HCT116 (cell line): ENCODE measurements at regions not wholly inside any gene's neighbourhood (a gene's known extent, or its start where the extent isn't known, plus 50 kb on each side); places are given as distances from the start of the nearest gene placed in this dataset.
A peak's percentile ranks its signal among the peaks of the same experiment; 100 is the strongest.

Experiments used
- CEBPB ChIP-seq: IDR thresholded peaks from 2 replicates; pipeline ENCODE4 v1.6.1; 2012; ENCODE audit warnings: low read depth
- EGR1 ChIP-seq: IDR thresholded peaks from 2 replicates; pipeline ENCODE4 v1.6.1; 2012; ENCODE audit warnings: low read depth
- ELF1 ChIP-seq: IDR thresholded peaks from 2 replicates; pipeline ENCODE4 v1.6.1; 2012; ENCODE audit warnings: low read depth, borderline replicate concordance
- EZH2phosphoT487 ChIP-seq: fragments of 200-600 bp; IDR thresholded peaks from 2 replicates; pipeline ENCODE4 v1.6.1; 2018; ENCODE audit warnings: antibody characterized with exemption, borderline replicate concordance
- POLR2A ChIP-seq: IDR thresholded peaks from 2 replicates; pipeline ENCODE4 v1.7.0; 2011; ENCODE audit warnings: borderline replicate concordance; ENCODE audit not compliant: insufficient read depth, insufficient read length; ENCODE audit errors: extremely low read depth
- POLR2AphosphoS5 ChIP-seq: IDR thresholded peaks from 2 replicates; pipeline ENCODE4 v1.6.1; 2011; ENCODE audit warnings: mild to moderate bottlenecking, low read depth, low read length, moderate library complexity
- RAD21 ChIP-seq: IDR thresholded peaks from 2 replicates; pipeline ENCODE4 v1.6.1; 2012; ENCODE audit warnings: low read depth, mild to moderate bottlenecking
- SIN3A ChIP-seq: IDR thresholded peaks from 2 replicates; pipeline ENCODE4 v1.6.1; 2012; ENCODE audit warnings: low read depth
- TF ChIP-seq, protein P1 (sequence below), 3 experiments: fragments of 200-600 bp in 1 of 3; sonication (generic) in 1 of 3; IDR thresholded peaks in 2 of 3; conservative IDR thresholded peaks in 1 of 3; 2 replicates each; pipeline ENCODE4 v1.5.1; 2012 to 2017; ENCODE audit warnings: low read depth in 2 of 3, low read length in 2 of 3, antibody characterized with exemption in 1 of 3, borderline replicate concordance in 1 of 3, control low read depth in 1 of 3, mild to moderate bottlenecking in 1 of 3, mixed read lengths in 1 of 3, mixed run types in 1 of 3, moderate library complexity in 1 of 3; ENCODE audit not compliant: insufficient read depth in 1 of 3
- TF ChIP-seq, protein P2 (sequence below): IDR thresholded peaks from 2 replicates; pipeline ENCODE4 v1.6.1; 2012
- TF ChIP-seq, protein P3 (sequence below): IDR thresholded peaks from 2 replicates; pipeline ENCODE4 v1.6.1; 2012

DNA sequence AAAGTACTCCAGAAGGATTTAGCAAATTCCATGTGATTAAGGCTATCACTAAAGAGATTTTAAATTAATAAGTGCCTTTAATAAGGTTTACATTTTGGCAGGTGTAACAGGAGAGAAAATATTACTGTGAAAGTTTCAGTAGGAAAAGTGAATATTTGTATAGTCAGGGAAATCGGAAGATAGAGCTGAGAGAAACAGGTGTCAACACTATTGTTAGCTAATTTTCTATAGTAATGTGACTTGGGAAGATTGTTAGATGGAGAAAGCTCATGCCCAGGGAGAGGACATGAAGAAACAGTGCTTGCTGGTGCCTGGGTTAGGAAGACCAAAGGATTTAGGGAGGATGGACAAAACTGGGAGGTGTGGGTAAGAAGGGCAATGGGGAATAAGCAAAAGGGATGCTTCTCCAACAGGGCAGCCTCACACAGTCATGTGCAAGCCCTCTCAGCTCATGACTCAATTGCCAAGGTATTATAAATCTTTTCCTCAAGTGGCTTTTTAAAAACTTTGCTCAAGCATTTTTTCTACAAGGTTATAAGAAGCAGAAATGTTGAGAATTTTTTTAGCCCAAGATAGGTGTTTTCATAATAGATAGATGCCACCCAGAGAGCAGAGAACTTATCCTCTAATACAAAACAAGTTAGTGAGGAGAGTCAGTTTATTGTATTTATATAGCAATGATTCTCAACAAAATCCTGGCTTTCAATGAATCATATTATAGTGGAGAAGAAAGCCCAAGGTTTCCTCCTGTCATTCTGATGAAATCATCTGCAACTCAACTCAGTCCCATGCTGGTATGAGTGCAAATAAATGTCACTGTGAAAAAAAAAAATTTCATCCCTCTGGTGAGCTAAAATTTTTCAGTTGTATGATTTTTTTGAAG lies 325.2 kb upstream of the NT5E start:
- TF ChIP-seq, protein P1, sequence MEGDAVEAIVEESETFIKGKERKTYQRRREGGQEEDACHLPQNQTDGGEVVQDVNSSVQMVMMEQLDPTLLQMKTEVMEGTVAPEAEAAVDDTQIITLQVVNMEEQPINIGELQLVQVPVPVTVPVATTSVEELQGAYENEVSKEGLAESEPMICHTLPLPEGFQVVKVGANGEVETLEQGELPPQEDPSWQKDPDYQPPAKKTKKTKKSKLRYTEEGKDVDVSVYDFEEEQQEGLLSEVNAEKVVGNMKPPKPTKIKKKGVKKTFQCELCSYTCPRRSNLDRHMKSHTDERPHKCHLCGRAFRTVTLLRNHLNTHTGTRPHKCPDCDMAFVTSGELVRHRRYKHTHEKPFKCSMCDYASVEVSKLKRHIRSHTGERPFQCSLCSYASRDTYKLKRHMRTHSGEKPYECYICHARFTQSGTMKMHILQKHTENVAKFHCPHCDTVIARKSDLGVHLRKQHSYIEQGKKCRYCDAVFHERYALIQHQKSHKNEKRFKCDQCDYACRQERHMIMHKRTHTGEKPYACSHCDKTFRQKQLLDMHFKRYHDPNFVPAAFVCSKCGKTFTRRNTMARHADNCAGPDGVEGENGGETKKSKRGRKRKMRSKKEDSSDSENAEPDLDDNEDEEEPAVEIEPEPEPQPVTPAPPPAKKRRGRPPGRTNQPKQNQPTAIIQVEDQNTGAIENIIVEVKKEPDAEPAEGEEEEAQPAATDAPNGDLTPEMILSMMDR (IDR thresholded peaks at IDR 0.05 in 2 of 3, conservative IDR thresholded peaks at IDR 0.05 in 1 of 3; ENCODE audit: borderline replicate concordance in 1 of 3, insufficient read depth in 1 of 3, low read depth in 2 of 3, low read length in 2 of 3) = no peak
- TF ChIP-seq POLR2A (no peak), RAD21 (no peak), CEBPB (peak; percentile 79), POLR2AphosphoS5 (no peak), SIN3A (no peak), ELF1 (no peak), EZH2phosphoT487 (no peak), EGR1 (no peak)
- TF ChIP-seq, protein P2, sequence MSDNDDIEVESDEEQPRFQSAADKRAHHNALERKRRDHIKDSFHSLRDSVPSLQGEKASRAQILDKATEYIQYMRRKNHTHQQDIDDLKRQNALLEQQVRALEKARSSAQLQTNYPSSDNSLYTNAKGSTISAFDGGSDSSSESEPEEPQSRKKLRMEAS = no peak
- TF ChIP-seq, protein P3, sequence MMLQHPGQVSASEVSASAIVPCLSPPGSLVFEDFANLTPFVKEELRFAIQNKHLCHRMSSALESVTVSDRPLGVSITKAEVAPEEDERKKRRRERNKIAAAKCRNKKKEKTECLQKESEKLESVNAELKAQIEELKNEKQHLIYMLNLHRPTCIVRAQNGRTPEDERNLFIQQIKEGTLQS = no peak
